ENCODE measurements at regions not wholly inside any gene's neighbourhood (a gene's known extent, or its start where the extent isn't known, plus 50 kb on each side); places are given as distances from the start of the nearest gene placed in this dataset.

- ATAC-seq (replicated peaks in 1 of 4) (no peak), DNase-seq (no peak)
- CTCF ChIA-PET: no interaction called here
- Histone ChIP-seq H3K27me3 (replicated peaks in 1 of 2; ENCODE audit: control insufficient read depth in 2 of 2, extremely low read depth in 1 of 2, insufficient read depth in 2 of 2, low read length in 1 of 2) (no peaks in the 10 kb centered on the region), H3K9me3 (no peaks in the 10 kb centered on the region), H3K4me1 (ENCODE audit: control insufficient read depth in 1 of 2, extremely low read depth in 1 of 2, insufficient read depth in 2 of 2, low read length in 2 of 2) (no peaks in the 10 kb centered on the region), H3K4me3 (ENCODE audit: control insufficient read depth in 1 of 2, extremely low read depth in 1 of 2, low read length in 1 of 2) (no peak overlapping the region), H3K36me3 (ENCODE audit: control insufficient read depth in 2 of 2, extremely low read depth in 1 of 2, insufficient read depth in 1 of 2, low read length in 1 of 2) (no peaks in the 10 kb centered on the region), H3K27ac (ENCODE audit: low read length) (no peak overlapping the region)
- WGBS (ENCODE audit: insufficient coverage): no CpG with 5 or more reads among the region's 1 CpG
- Mint-ChIP-seq H3K9me3 (peaks cover 0 to 3% (median 0%) of the 10 kb centered on the region in 3 donors), H3K27ac (no peak overlapping the region), H3K4me1 (no peaks in the 10 kb centered on the region), H3K27me3 (peaks cover 0 to 6% of the 10 kb centered on the region in 2 donors), H3K4me3 (no peak overlapping the region), H3K36me3 (no peaks in the 10 kb centered on the region)
- POLR2A ChIA-PET: no interaction called here
These were observed 192.2 kb upstream of the C9orf72 start for GRCh38 chr9:27765266-27766072.

- Histone ChIP-seq H3K4me1 (ENCODE audit: control insufficient read depth in 1 of 2, extremely low read depth in 1 of 2, insufficient read depth in 2 of 2, low read length in 2 of 2) (no peaks in the 10 kb centered on the region), H3K4me3 (ENCODE audit: control insufficient read depth in 1 of 2, extremely low read depth in 1 of 2, low read length in 1 of 2) (no peak overlapping the region), H3K27me3 (replicated peaks in 1 of 2; ENCODE audit: control insufficient read depth in 2 of 2, extremely low read depth in 1 of 2, insufficient read depth in 2 of 2, low read length in 1 of 2) (no peaks in the 10 kb centered on the region), H3K36me3 (ENCODE audit: control insufficient read depth in 2 of 2, extremely low read depth in 1 of 2, insufficient read depth in 1 of 2, low read length in 1 of 2) (no peaks in the 10 kb centered on the region), H3K27ac (ENCODE audit: low read length) (no peak overlapping the region), H3K9me3 (no peaks in the 10 kb centered on the region)
- ATAC-seq (replicated peaks in 1 of 4): no peak
- H3K4me1 Mint-ChIP-seq: no peaks in the 10 kb centered on the region
- H3K27me3 Mint-ChIP-seq: peaks cover 0 to 6% of the 10 kb centered on the region in 2 donors
- H3K27ac Mint-ChIP-seq: no peak overlapping the region
- no peak for DNase-seq
- WGBS (ENCODE audit: insufficient coverage): 89% methylated on average over 2 of the region's 3 CpGs
- H3K9me3 Mint-ChIP-seq: peaks cover 0 to 3% (median 0%) of the 10 kb centered on the region in 3 donors
- no peaks in the 10 kb centered on the region for H3K36me3 Mint-ChIP-seq
- ChIA-PET POLR2A (no interaction called here), CTCF (no interaction called here)
- H3K4me3 Mint-ChIP-seq: no peak overlapping the region
These were observed 193.0 kb upstream of the C9orf72 start for GRCh38 chr9:27766073-27766835.

DNA sequence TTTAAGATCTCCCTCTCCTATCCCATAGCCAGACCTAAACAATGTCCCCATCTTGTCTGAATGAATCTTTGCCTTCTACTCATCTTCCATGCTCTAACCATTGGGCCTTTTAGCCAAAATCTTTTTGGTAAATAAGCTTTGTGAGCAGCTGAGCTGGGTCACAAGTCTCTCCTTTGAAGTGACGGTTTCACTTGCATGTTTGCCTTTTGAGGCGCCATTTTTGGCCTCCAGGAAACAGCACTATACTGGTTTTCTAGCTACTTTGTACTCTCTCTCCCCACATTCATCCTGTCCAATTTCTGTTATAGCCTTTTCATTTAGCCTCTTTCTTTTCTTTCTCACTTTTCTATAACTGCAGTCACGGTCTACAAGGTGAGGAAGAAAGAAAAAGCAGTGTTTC is 195.5 kb upstream of the C9orf72 start:
- POLR2A ChIA-PET: interaction anchor here in 1 of 2 donors (0.5 kb wide), 1 partner anchor 11 kb away, joined by 3 read pairs; no protein-coding TSS in a partner anchor
- WGBS (ENCODE audit: insufficient coverage): 47% methylated on average over 2 of the region's 3 CpGs
- DNase-seq (no peak), ATAC-seq (replicated peaks in 1 of 4) (no peak)
- Histone ChIP-seq H3K4me3 (ENCODE audit: control insufficient read depth in 1 of 2, extremely low read depth in 1 of 2, low read length in 1 of 2) (no peak overlapping the region), H3K4me1 (ENCODE audit: control insufficient read depth in 1 of 2, extremely low read depth in 1 of 2, insufficient read depth in 2 of 2, low read length in 2 of 2) (no peaks in the 10 kb centered on the region), H3K9me3 (no peaks in the 10 kb centered on the region), H3K27ac (ENCODE audit: low read length) (no peak overlapping the region), H3K36me3 (ENCODE audit: control insufficient read depth in 2 of 2, extremely low read depth in 1 of 2, insufficient read depth in 1 of 2, low read length in 1 of 2) (no peaks in the 10 kb centered on the region), H3K27me3 (replicated peaks in 1 of 2; ENCODE audit: control insufficient read depth in 2 of 2, extremely low read depth in 1 of 2, insufficient read depth in 2 of 2, low read length in 1 of 2) (no peaks in the 10 kb centered on the region)
- Mint-ChIP-seq H3K9me3 (peaks cover 0 to 3% (median 0%) of the 10 kb centered on the region in 3 donors), H3K27ac (no peak overlapping the region), H3K36me3 (no peaks in the 10 kb centered on the region), H3K4me1 (no peaks in the 10 kb centered on the region), H3K4me3 (no peak overlapping the region), H3K27me3 (peaks cover 0 to 6% of the 10 kb centered on the region in 2 donors)
- CTCF ChIA-PET: no interaction called here

- DNase-seq (no peak), ATAC-seq (replicated peaks in 1 of 4) (no peak)
- Mint-ChIP-seq H3K36me3 (no peaks in the 10 kb centered on the region), H3K4me3 (no peak overlapping the region), H3K4me1 (no peaks in the 10 kb centered on the region), H3K9me3 (peaks cover 0 to 3% (median 0%) of the 10 kb centered on the region in 3 donors), H3K27me3 (peaks cover 0 to 6% of the 10 kb centered on the region in 2 donors), H3K27ac (no peak overlapping the region)
- Histone ChIP-seq H3K4me1 (ENCODE audit: control insufficient read depth in 1 of 2, extremely low read depth in 1 of 2, insufficient read depth in 2 of 2, low read length in 2 of 2) (no peaks in the 10 kb centered on the region), H3K36me3 (ENCODE audit: control insufficient read depth in 2 of 2, extremely low read depth in 1 of 2, insufficient read depth in 1 of 2, low read length in 1 of 2) (no peaks in the 10 kb centered on the region), H3K4me3 (ENCODE audit: control insufficient read depth in 1 of 2, extremely low read depth in 1 of 2, low read length in 1 of 2) (no peak overlapping the region), H3K27ac (ENCODE audit: low read length) (no peak overlapping the region), H3K9me3 (no peaks in the 10 kb centered on the region), H3K27me3 (replicated peaks in 1 of 2; ENCODE audit: control insufficient read depth in 2 of 2, extremely low read depth in 1 of 2, insufficient read depth in 2 of 2, low read length in 1 of 2) (no peaks in the 10 kb centered on the region)
- ChIA-PET CTCF (no interaction called here), POLR2A (no interaction called here)
- 67% methylated on average over 4 of the region's 5 CpGs for WGBS (ENCODE audit: insufficient coverage)
These were observed 197.3 kb upstream of the C9orf72 start for GRCh38 chr9:27770541-27770940.

DNA sequence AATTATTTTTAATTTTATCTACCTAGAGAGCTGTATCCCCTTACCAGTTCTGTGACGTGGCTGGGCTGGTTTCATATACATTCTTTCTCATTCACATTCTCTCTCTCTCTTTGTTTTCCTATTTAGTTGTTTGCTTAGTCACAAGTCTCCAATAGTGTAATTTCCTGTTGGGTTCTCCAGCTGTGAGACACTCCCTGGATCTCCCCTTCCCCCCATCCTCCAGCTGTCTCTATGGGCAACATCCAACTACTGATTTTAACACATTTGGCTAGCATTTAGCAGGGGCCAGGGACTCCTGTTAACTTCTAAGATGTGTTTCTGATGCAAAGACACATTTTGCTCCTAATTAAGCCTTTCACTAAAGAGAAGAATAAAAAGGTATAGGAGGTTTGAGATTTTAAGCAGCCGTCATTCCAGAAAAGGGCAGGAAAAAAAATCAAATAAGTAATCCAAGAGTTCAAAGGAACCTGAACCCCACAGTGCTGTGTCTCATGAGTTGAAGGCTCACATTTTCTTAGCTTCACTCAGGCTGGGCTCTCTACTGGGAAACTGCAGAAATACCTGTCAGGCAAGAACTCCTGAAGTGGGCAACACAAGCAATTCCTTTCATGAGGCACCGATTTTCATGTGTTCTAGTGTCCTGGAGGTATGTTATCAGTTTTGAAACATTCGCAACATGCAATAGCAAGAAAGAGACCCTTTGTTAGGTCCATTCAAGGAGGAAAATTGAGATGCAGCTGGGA is 198.7 kb upstream of the C9orf72 start:
- no peaks in the 10 kb centered on the region for H3K4me1 Mint-ChIP-seq
- WGBS (ENCODE audit: insufficient coverage): 63% methylated on average over 2 of the region's 4 CpGs

DNA sequence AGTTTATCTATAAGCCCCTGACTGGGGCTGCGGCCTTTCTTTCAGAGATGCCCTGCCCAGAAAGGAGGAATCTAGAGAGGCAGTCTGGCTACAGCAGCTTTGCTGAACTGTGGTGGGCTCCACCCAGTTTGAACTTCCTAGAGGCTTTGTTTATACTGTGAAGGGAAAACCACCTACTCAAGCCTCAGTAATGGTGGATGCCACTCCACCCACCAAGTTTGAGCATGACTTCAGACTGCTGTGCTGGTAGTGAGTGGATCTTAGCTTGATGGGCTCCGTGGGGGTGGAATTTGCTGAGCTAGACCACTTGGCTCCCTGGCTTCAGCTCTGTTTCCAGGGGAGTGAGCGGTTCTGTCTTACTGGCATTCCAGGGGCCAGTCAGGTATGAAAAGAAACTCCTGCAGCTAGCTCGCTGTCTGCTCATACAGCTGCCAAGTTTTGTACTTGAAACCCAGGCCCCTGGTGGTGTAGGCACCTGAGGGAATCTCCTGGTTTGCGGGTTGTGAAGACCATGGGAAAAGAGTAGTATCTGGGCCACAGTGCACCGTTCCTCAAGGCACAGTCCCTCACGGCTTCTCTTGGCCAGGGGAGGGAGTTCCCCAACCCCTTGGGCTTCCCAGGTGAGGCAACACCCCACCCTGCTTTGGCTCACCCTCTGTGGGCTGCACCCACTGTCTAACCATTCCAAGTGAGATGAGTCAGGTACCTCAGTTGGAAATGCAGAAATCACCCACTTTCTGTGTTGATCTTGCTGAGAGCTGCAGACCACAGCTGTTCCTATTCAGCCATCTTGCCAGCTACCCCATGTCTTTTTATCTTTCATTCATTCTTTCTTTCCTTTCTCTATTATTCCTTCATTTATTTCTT is 211.8 kb upstream of the C9orf72 start:
- Mint-ChIP-seq H3K4me1 (no peaks in the 10 kb centered on the region), H3K27ac (no peak overlapping the region), H3K9me3 (peaks cover 12 to 39% (median 14%) of the 10 kb centered on the region in 3 donors), H3K27me3 (peaks cover 0 to 4% of the 10 kb centered on the region in 2 donors), H3K36me3 (no peaks in the 10 kb centered on the region), H3K4me3 (no peak overlapping the region)
- 49% methylated on average over 5 of the region's 7 CpGs for WGBS (ENCODE audit: insufficient coverage)
- Histone ChIP-seq H3K4me1 (ENCODE audit: control insufficient read depth in 1 of 2, extremely low read depth in 1 of 2, insufficient read depth in 2 of 2, low read length in 2 of 2) (peaks cover 0 to 2% of the 10 kb centered on the region in 2 experiments), H3K27ac (ENCODE audit: low read length) (no peak overlapping the region), H3K9me3 (no peaks in the 10 kb centered on the region), H3K4me3 (ENCODE audit: control insufficient read depth in 1 of 2, extremely low read depth in 1 of 2, low read length in 1 of 2) (no peak overlapping the region), H3K36me3 (ENCODE audit: control insufficient read depth in 2 of 2, extremely low read depth in 1 of 2, insufficient read depth in 1 of 2, low read length in 1 of 2) (no peaks in the 10 kb centered on the region), H3K27me3 (replicated peaks in 1 of 2; ENCODE audit: control insufficient read depth in 2 of 2, extremely low read depth in 1 of 2, insufficient read depth in 2 of 2, low read length in 1 of 2) (no peaks in the 10 kb centered on the region)
- ChIA-PET POLR2A (no interaction called here), CTCF (no interaction called here)
- ATAC-seq (replicated peaks in 1 of 4): no peak
- DNase-seq: no peak

More for the DNA sequence above, 198.7 kb upstream of the C9orf72 start:
- Histone ChIP-seq H3K36me3 (ENCODE audit: control insufficient read depth in 2 of 2, extremely low read depth in 1 of 2, insufficient read depth in 1 of 2, low read length in 1 of 2) (no peaks in the 10 kb centered on the region), H3K4me3 (ENCODE audit: control insufficient read depth in 1 of 2, extremely low read depth in 1 of 2, low read length in 1 of 2) (no peak overlapping the region), H3K9me3 (no peaks in the 10 kb centered on the region), H3K27ac (ENCODE audit: low read length) (no peak overlapping the region), H3K27me3 (replicated peaks in 1 of 2; ENCODE audit: control insufficient read depth in 2 of 2, extremely low read depth in 1 of 2, insufficient read depth in 2 of 2, low read length in 1 of 2) (no peaks in the 10 kb centered on the region), H3K4me1 (ENCODE audit: control insufficient read depth in 1 of 2, extremely low read depth in 1 of 2, insufficient read depth in 2 of 2, low read length in 2 of 2) (no peaks in the 10 kb centered on the region)
- peaks cover 0 to 6% of the 10 kb centered on the region in 2 donors for H3K27me3 Mint-ChIP-seq
- no peaks in the 10 kb centered on the region for H3K36me3 Mint-ChIP-seq
- POLR2A ChIA-PET: no interaction called here
- ATAC-seq (replicated peaks in 1 of 4) (no peak), DNase-seq (no peak)
- no peak overlapping the region for H3K27ac Mint-ChIP-seq
- H3K4me3 Mint-ChIP-seq: no peak overlapping the region
- peaks cover 0 to 3% (median 0%) of the 10 kb centered on the region in 3 donors for H3K9me3 Mint-ChIP-seq
- CTCF ChIA-PET: no interaction called here

Measured in T-cell (primary cell).